B cell (primary cell): ENCODE measurements at regions not wholly inside any gene's neighbourhood (a gene's known extent, or its start where the extent isn't known, plus 50 kb on each side); places are given as distances from the start of the nearest gene placed in this dataset.
"Not testable (repeated sequence)": the region's sequence is repeated elsewhere in the genome, so short reads cannot be mapped to it uniquely, and the experiment has no call there.

Experiments used
- ATAC-seq: fragments of 200-7000 bp; cut with Tn5 transposase; one replicate; pipeline ENCODE4 v1.10.0; 2021; ENCODE audit warnings: low read depth, mild to moderate bottlenecking, moderate number of reproducible peaks, moderate library complexity
- CTCF ChIA-PET: fragments of 350-600 bp; sonication (Branson Sonifier 250); formaldehyde crosslinking; loops from one replicate; lab custom pipeline; 2021; ENCODE audit warnings: antibody characterized with exemption, inconsistent platforms; lab: Charles Lee
- POLR2A ChIA-PET: fragments of 350-600 bp; sonication (Branson Sonifier 250); formaldehyde crosslinking; loops from one replicate; lab custom pipeline; 2021; ENCODE audit warnings: antibody characterized with exemption; lab: Charles Lee
- DNase-seq: peaks from one replicate; pipeline ENCODE4 v3.0.0; 2013
- H2AFZ ChIP-seq: 2 replicates; pipeline ENCODE4 v1.6.1; 2012; ENCODE audit warnings: mild to moderate bottlenecking, low read depth, low read length; ENCODE audit not compliant: insufficient read depth, poor library complexity, severe bottlenecking
- H3K27ac ChIP-seq, 2 donors: 1 replicate in 1 of 2; 2 replicates in 1 of 2; pipeline ENCODE4 v1.5.1; 2012 to 2013; ENCODE audit warnings: low read length in 2 of 2, mild to moderate bottlenecking in 2 of 2, moderate library complexity in 1 of 2
- H3K27me3 ChIP-seq, 4 experiments: fragments of 200-600 bp in 1 of 4; sonication (generic) in 1 of 4; replicated peaks in 1 of 4; 1 replicate in 2 of 4; 2 replicates in 2 of 4; pipeline versions ENCODE4 v1.6.1 to v1.7.0; 2013 to 2016; ENCODE audit warnings: low read length in 3 of 4, mild to moderate bottlenecking in 2 of 4, mixed read lengths in 1 of 4, moderate library complexity in 1 of 4; ENCODE audit not compliant: insufficient read depth in 4 of 4, control insufficient read depth in 3 of 4; ENCODE audit errors: control extremely low read depth in 1 of 4
- H3K36me3 ChIP-seq, 2 experiments: replicated peaks in 1 of 2; 1 replicate in 1 of 2; 2 replicates in 1 of 2; pipeline versions ENCODE4 v1.6.1 to v1.7.1; 2013; ENCODE audit warnings: low read length in 1 of 2; ENCODE audit not compliant: insufficient read depth in 2 of 2, control insufficient read depth in 1 of 2; ENCODE audit errors: control extremely low read depth in 1 of 2, extremely low read depth in 1 of 2
- H3K4me1 ChIP-seq, 2 donors: fragments of 200-600 bp in 1 of 2; sonication (generic) in 1 of 2; 1 replicate in 1 of 2; 2 replicates in 1 of 2; pipeline versions ENCODE4 v1.5.1 to v1.6.1; 2013 to 2017; ENCODE audit warnings: low read length in 2 of 2; ENCODE audit not compliant: control insufficient read depth in 2 of 2, insufficient read depth in 2 of 2
- H3K4me2 ChIP-seq: replicated peaks from 2 replicates; pipeline ENCODE3; 2012; ENCODE audit warnings: mild to moderate bottlenecking, low read depth, low read length; ENCODE audit not compliant: poor library complexity, severe bottlenecking
- H3K4me3 ChIP-seq, 5 experiments: fragments of 200-600 bp in 1 of 5; sonication (generic) in 1 of 5; 1 replicate in 3 of 5; 2 replicates in 2 of 5; pipeline versions ENCODE4 v1.5.1 to v1.7.0; 2011 to 2016; ENCODE audit warnings: low read length in 4 of 5, mild to moderate bottlenecking in 4 of 5, low read depth in 2 of 5, control low read depth in 1 of 5, moderate library complexity in 1 of 5; ENCODE audit not compliant: insufficient read depth in 1 of 5; ENCODE audit errors: control extremely low read depth in 1 of 5, extremely low read depth in 1 of 5
- H3K79me2 ChIP-seq: fragments of 200-600 bp; sonication (generic); one replicate; pipeline ENCODE4 v1.6.0; 2016; ENCODE audit warnings: low read length; ENCODE audit not compliant: control insufficient read depth, insufficient read depth
- H3K9ac ChIP-seq: fragments of 200-600 bp; sonication (generic); 2 replicates; pipeline ENCODE4 v1.6.1; 2017; ENCODE audit warnings: mild to moderate bottlenecking, low read length, moderate library complexity
- H3K9me3 ChIP-seq, 3 donors: one replicate each; pipeline versions ENCODE4 v1.6.1 to v1.7.1; 2013; ENCODE audit warnings: low read length in 2 of 3; ENCODE audit not compliant: control insufficient read depth in 2 of 3, insufficient read depth in 1 of 3; ENCODE audit errors: control extremely low read depth in 1 of 3
- H4K20me1 ChIP-seq: 2 replicates; pipeline ENCODE4 v1.6.0; 2012; ENCODE audit warnings: mild to moderate bottlenecking, low read length; ENCODE audit not compliant: insufficient read depth, control insufficient read depth, poor library complexity, severe bottlenecking
- H3K27ac Mint-ChIP-seq: one replicate; pipeline ENCODE4 v1.8.0; 2021; ENCODE audit warnings: mixed read lengths
- H3K27me3 Mint-ChIP-seq: one replicate; pipeline ENCODE4 v1.8.0; 2021; ENCODE audit warnings: mixed read lengths
- H3K4me1 Mint-ChIP-seq: one replicate; pipeline ENCODE4 v1.8.0; 2021; ENCODE audit warnings: mixed read lengths
- H3K4me3 Mint-ChIP-seq: one replicate; pipeline ENCODE4 v1.8.0; 2021; ENCODE audit warnings: mixed read lengths
- H3K9me3 Mint-ChIP-seq: one replicate; pipeline ENCODE4 v1.8.0; 2022; ENCODE audit warnings: mixed read lengths; ENCODE audit not compliant: insufficient read depth
- EZH2 ChIP-seq: IDR thresholded peaks from 2 replicates; pipeline ENCODE4 v1.6.1; 2012; ENCODE audit warnings: borderline replicate concordance, low read depth, mild to moderate bottlenecking, moderate library complexity, low read length; ENCODE audit not compliant: insufficient read depth, poor library complexity, severe bottlenecking
- WGBS: methylation state at CpG from one replicate; pipeline ENCODE4 v1.1.5; 2013; ENCODE audit warnings: missing lambda C conversion rate; ENCODE audit not compliant: insufficient coverage; 5-methylcytosine and 5-hydroxymethylcytosine counted together
- intact Hi-C: fragments of 100-400 bp; cut with micrococcal nuclease; formaldehyde crosslinking; loops from one replicate; pipeline ENCODE4 v1.10.0; 2022
- TF ChIP-seq, protein P1 (sequence below): fragments of 200-600 bp; IDR thresholded peaks from one replicate; pipeline ENCODE4 v1.8.0; 2022; ENCODE audit warnings: antibody characterized with exemption, mild to moderate bottlenecking

GRCh38 chr9:94482110-94482509 lies 72.8 kb upstream of the PCAT7 start:
- Mint-ChIP-seq H3K4me1 (no peaks in the 10 kb centered on the region), H3K4me3 (no peak overlapping the region), H3K27me3 (peaks cover 3% of the 10 kb centered on the region), H3K9me3 (no peaks in the 10 kb centered on the region), H3K27ac (no peak overlapping the region)
- ATAC-seq (no peak), DNase-seq (no peak)
- CTCF ChIA-PET = no interaction called here
- no peak overlapping the region for H2AFZ ChIP-seq
- peaks cover 0 to 2% (median 0%) of the 10 kb centered on the region in 3 donors for H3K9me3 ChIP-seq
- H3K36me3 ChIP-seq = no peaks in the 10 kb centered on the region
- no peaks in the 10 kb centered on the region for H3K79me2 ChIP-seq
- no peaks in the 10 kb centered on the region for H3K27me3 ChIP-seq
- intact Hi-C loops = no loop called here
- POLR2A ChIA-PET = no interaction called here
- no peak overlapping the region for H3K9ac ChIP-seq
- no peak overlapping the region for H3K27ac ChIP-seq
- H3K4me2 ChIP-seq = no peak overlapping the region
- H3K4me3 ChIP-seq = no peak overlapping the region
- TF ChIP-seq, protein P1, sequence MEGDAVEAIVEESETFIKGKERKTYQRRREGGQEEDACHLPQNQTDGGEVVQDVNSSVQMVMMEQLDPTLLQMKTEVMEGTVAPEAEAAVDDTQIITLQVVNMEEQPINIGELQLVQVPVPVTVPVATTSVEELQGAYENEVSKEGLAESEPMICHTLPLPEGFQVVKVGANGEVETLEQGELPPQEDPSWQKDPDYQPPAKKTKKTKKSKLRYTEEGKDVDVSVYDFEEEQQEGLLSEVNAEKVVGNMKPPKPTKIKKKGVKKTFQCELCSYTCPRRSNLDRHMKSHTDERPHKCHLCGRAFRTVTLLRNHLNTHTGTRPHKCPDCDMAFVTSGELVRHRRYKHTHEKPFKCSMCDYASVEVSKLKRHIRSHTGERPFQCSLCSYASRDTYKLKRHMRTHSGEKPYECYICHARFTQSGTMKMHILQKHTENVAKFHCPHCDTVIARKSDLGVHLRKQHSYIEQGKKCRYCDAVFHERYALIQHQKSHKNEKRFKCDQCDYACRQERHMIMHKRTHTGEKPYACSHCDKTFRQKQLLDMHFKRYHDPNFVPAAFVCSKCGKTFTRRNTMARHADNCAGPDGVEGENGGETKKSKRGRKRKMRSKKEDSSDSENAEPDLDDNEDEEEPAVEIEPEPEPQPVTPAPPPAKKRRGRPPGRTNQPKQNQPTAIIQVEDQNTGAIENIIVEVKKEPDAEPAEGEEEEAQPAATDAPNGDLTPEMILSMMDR = no peak
- no peak for TF ChIP-seq EZH2
- H4K20me1 ChIP-seq = no peaks in the 10 kb centered on the region
- H3K4me1 ChIP-seq = no peaks in the 10 kb centered on the region
- WGBS = 85% methylated on average over 4 of the region's 4 CpGs

GRCh38 chr9:94490465-94490864 lies 64.4 kb upstream of the PCAT7 start:
- no peak overlapping the region for H3K4me2 ChIP-seq
- H2AFZ ChIP-seq = no peak overlapping the region
- ATAC-seq (no peak), DNase-seq (no peak)
- WGBS = 60% methylated on average over 1 of the region's 1 CpG
- H3K9me3 ChIP-seq = no peaks in the 10 kb centered on the region
- H4K20me1 ChIP-seq = no peaks in the 10 kb centered on the region
- no peak overlapping the region for H3K4me3 Mint-ChIP-seq
- H3K36me3 ChIP-seq = no peaks in the 10 kb centered on the region
- no peak for TF ChIP-seq EZH2
- TF ChIP-seq, protein P1 = no peak
- peaks cover 0 to 4% (median 0%) of the 10 kb centered on the region in 4 experiments for H3K27me3 ChIP-seq
- H3K9ac ChIP-seq = no peak overlapping the region
- no peaks in the 10 kb centered on the region for H3K4me1 Mint-ChIP-seq
- no peak overlapping the region for H3K4me3 ChIP-seq
- no peaks in the 10 kb centered on the region for H3K79me2 ChIP-seq
- peaks cover 22% of the 10 kb centered on the region for H3K27me3 Mint-ChIP-seq
- no peak overlapping the region for H3K27ac ChIP-seq
- CTCF ChIA-PET = no interaction called here
- H3K27ac Mint-ChIP-seq = no peak overlapping the region
- H3K9me3 Mint-ChIP-seq = no peaks in the 10 kb centered on the region
- POLR2A ChIA-PET = no interaction called here
- H3K4me1 ChIP-seq = no peaks in the 10 kb centered on the region
- intact Hi-C loops = no loop called here

DNA sequence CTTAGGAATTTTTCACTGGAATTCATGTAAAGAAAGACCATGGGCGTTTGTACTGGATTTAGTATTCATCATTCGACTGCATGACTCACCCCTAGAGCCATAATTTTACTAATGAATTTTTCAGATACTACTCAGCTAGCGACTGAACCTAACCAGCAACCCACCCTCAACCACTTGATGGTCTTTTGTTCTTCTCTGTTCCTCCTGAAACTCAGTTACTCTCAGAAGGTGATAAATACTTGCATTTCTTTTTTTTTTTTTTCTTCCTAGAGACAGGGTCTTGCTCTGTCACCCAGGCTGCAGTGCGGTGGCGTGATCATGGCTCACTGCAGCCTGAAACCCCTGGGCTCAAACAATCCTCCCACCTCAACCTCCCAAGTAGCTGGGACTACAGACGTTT lies 62.8 kb upstream of the PCAT7 start:
- H2AFZ ChIP-seq, POLR2A ChIA-PET, H3K27ac ChIP-seq, H3K27me3 ChIP-seq, H3K4me1 ChIP-seq, ATAC-seq, H3K4me1 Mint-ChIP-seq, H3K27ac Mint-ChIP-seq, DNase-seq, H3K4me3 Mint-ChIP-seq, H3K9me3 Mint-ChIP-seq, intact Hi-C loops, H3K4me2 ChIP-seq, H3K36me3 ChIP-seq, H3K9ac ChIP-seq, H3K4me3 ChIP-seq, H3K79me2 ChIP-seq, H3K9me3 ChIP-seq, H4K20me1 ChIP-seq: not testable (repeated sequence)
- CTCF ChIA-PET = interaction anchor here (0.7 kb wide), 1 partner anchor 743 kb away, joined by 3 read pairs; no protein-coding TSS in a partner anchor
- peaks cover 20% of the 10 kb centered on the region for H3K27me3 Mint-ChIP-seq
- WGBS = 64% methylated on average over 4 of the region's 6 CpGs
